ENCODE measurements at regions not wholly inside any gene's neighbourhood (a gene's known extent, or its start where the extent isn't known, plus 50 kb on each side); places are given as distances from the start of the nearest gene placed in this dataset.

DNA sequence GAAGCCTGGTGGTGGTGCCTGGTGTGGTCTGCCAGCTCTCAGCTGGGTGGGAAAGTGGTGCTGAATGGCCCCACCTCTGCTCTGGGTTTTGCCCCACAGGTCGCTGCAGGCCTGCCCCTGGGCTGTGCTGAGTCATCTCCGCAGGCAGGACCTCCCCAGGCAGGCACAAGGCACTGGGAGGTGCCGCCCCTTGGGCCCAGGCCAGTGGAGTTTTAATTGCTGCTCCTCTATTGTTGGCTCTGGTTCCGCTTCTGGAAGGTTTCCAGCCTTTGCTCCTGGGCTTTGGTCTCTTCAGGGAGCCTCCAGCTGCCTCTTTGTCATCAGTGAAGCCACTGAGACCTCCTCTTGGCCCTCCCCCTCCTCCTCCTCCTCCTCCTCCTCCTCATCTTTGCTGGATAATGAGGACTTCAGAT, 180.3 kb upstream of the GRB10 start:
- ATAC-seq (peak; percentile 63), DNase-seq (ENCODE audit: low spot score) (no peak)

GRCh38 chr7:50962281-50962883, 179.7 kb upstream of the GRB10 start:
- DNase-seq (ENCODE audit: low spot score): no peak
- ATAC-seq: no peak

- ATAC-seq (no peak), DNase-seq (ENCODE audit: low spot score) (no peak)
Observed at GRCh38 chr7:50960621-50961310, 178.1 kb upstream of the GRB10 start.

- ATAC-seq (no peak), DNase-seq (ENCODE audit: low spot score) (no peak)
Observed at GRCh38 chr7:50959991-50960390, 177.3 kb upstream of the GRB10 start.

DNA sequence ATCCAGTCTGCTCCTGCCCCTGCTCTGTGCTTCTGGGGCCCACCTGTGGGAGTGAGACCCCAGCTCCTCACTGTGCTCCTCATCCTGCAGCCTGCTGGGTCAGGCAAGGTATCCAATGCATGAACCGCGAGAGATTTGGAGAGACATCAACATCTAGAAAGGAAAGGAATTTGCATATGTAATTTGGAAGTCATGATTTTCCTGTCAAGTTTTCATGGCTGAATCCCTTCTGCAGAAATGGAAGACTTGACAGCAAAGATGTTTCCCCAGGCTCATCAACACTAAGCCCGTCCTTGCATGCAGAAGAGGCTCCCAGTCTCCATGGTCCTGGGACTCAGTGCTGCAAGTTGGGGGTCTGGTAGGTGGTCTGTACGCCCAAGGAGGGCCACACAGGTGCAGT, 176.9 kb upstream of the GRB10 start:
- DNase-seq (ENCODE audit: low spot score) (no peak), ATAC-seq (no peak)

DNA sequence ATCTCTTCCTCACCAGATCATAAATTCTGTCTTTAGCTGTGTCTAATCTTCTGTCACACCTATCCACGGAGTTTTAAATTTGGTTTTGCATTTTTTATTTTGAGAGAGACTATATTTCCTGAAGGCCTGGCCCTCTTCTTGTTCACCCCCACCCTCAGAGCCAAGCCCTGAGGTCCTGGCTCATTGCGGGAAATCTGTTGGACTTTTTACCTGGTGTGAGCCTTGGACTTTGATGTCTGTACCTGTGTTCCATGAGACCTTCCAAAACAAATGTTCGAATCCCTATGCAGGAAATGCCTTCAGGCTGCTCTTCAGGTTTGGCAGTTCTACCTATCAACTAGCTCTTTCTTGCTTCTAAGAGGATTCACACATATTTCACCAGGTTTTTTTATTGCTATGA, 175.2 kb upstream of the GRB10 start:
- no peak for DNase-seq (ENCODE audit: low spot score)
- ATAC-seq: peak; percentile 31

DNA sequence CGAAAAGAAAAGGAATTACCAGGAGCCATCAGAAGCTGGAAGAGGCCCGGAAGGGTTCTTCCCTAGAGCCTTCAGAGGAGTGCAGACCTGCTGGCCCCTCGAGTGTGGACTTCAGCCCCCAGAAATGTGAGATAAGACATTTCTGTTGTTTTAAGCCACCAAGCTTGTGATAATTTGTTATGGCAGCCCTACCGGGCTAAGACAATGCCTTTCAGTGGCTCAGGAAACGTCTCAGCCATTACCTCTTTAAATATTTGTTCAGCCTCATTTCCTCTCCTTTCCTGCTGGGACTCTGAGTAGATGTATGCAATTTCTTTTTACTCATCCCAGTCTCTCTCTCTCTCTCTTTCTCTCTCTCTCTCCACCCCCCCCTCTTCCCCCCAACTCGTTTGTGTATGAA, 174.7 kb upstream of the GRB10 start:
- ATAC-seq (no peak), DNase-seq (ENCODE audit: low spot score) (no peak)

DNA sequence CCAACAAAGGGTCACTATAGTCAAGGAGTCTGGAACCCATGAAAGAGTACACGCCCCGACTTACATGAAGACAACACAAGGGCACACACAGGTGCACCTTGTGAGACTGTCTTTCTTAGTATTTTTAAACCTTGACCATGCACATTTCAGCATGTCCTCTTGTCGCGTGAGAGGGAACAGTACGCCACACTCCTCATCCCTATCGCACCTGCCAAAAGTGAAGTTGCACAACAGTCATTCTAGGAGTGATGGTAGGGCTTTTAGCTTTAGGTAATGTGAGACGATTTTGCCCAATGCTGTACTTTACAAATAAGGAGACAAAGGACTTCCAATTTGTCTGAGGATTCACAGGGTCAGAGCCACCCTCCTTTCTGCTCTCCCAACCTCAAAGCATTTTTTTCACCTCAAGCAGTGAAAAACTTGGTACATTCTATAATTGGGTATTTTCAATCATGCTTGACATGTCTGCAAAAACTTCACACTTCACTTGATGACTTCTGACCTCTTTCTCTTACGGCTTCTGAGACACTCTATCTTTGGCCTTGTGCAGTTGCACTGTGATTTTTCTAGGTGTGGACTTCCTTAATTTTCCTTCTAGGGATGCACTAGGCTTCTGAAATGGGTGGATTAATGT, 173.9 kb upstream of the GRB10 start:
- DNase-seq (ENCODE audit: low spot score) (no peak), ATAC-seq (peak; percentile 61)

DNA sequence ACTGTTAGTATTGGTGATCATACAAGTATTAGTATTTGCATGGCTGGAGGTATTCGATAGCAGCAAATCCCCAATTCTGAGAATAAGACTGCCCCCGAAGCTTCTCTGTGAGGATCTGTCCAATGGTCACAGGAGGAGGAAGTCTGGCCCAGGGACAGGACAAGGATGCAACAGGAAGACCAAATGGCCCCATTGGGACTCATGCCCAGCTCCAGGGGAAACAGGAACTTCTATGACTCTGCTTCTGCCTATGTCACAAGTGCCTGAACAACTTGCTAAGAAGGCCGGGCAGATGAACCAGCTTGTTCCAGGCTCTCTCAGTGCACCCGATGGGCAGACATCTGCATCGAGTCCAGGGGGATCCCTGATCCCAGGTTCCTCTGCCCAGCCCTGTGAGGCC, 172.0 kb upstream of the GRB10 start:
- DNase-seq (ENCODE audit: low spot score): no peak
- peak; percentile 28 for ATAC-seq

GRCh38 chr7:50954245-50954644, 171.5 kb upstream of the GRB10 start:
- DNase-seq (ENCODE audit: low spot score): no peak
- no peak for ATAC-seq

- DNase-seq (ENCODE audit: low spot score) (no peak), ATAC-seq (no peak)
Observed at GRCh38 chr7:50953820-50954219, 171.1 kb upstream of the GRB10 start.

DNA sequence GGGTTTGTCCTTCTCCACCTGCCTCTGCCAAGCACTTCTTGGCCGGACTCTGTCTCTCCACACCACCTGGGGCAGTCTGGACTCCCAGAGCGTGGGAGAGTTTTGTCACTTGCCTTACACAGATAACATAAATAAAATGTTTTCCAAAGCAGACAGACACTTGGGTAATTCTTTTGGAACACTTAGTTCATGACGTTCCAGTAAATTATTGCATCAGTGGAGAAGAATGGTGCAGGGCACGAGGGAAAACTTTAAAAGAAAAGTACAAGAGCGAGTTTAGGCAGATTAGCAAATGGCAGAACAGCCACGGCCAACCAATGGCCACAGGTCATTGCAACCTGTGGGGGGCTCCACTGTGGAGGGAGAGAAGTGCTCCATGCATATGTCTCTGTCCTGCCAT, 170.6 kb upstream of the GRB10 start:
- DNase-seq (ENCODE audit: low spot score) (no peak), ATAC-seq (no peak)

DNA sequence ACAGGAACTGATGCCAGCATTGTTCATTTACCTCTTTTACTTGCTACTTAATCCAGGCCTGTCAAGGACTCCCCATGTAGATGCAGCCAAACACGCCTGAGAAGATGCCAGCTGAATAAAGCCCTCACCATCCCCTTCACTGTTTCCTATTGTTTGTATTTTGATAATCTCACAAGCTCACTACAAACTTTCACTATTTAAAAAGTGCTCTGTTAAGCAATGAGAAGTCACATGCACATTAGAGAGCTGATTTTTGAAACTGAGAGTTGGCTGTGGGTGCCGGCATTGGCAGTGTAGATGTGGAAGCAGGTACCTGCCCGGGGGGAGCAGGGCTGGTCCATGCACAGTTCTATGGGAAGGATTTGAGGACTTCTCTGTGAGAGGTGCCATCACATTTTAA, 169.8 kb upstream of the GRB10 start:
- DNase-seq (ENCODE audit: low spot score) (no peak), ATAC-seq (no peak)

GRCh38 chr7:50952120-50952519, 169.4 kb upstream of the GRB10 start:
- DNase-seq (ENCODE audit: low spot score) (no peak), ATAC-seq (no peak)

DNA sequence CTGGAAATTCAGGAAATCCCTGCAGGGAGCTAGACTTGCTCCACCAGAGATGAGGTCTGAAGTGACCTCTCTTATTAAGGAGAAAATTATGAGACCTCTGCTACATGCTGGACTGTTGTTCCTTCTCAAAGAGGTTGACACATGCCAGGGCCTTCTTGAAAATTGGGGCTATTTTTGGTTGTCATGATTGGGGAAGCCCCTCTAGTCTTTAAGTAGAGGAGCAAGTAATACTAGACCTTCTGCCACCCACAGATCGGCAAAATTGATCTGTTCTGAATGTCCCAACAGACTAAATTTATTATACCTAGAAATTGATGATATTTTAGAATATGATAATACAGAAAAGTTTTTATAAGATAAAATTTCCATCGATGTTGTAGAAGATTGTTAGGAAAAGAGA, 160.8 kb upstream of the GRB10 start:
- ATAC-seq (no peak), DNase-seq (ENCODE audit: low spot score) (no peak)

DNA sequence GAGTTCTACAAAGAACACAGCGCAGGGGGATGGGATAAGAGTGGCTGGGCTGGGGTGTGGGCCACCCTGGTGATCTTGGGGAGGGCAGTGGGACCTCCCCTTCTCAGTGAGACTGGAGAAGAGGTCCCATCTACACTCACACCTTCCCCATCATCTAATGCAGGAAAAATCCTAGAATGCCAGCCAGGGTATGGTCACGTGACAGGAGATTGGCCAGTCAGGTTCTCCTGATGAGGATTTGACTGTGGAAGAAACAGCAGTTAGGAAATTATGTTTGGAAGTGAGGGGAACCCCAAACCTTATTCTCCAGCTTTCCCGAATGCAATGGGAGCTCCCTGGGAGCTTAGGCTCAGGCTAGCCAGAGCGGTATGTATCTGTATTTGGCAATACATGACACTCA, 158.8 kb upstream of the GRB10 start:
- ATAC-seq (no peak), DNase-seq (ENCODE audit: low spot score) (no peak)

DNA sequence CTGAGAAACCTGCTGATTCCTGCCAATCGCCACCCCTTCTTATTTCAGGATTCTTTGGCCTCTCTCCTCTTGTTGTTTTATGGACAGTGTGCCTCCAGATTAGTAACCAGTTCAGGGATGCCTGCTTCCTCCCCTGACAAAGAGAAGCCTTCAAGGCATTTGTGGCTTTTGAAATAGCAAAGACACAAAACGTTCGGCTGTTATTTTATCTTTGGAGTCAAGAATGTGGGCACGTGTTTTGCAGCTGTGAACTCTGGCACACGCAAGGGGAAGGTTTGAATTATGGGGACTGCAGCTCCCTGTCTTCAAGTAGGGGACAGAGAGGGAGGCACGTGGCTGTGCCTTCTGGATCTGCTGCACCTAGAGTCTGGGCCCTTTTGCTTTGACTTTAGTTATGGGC, 157.9 kb upstream of the GRB10 start:
- no peak for ATAC-seq
- DNase-seq (ENCODE audit: low spot score): no peak

GRCh38 chr7:50939021-50939420, 156.3 kb upstream of the GRB10 start:
- DNase-seq (ENCODE audit: low spot score) (no peak), ATAC-seq (no peak)

DNA sequence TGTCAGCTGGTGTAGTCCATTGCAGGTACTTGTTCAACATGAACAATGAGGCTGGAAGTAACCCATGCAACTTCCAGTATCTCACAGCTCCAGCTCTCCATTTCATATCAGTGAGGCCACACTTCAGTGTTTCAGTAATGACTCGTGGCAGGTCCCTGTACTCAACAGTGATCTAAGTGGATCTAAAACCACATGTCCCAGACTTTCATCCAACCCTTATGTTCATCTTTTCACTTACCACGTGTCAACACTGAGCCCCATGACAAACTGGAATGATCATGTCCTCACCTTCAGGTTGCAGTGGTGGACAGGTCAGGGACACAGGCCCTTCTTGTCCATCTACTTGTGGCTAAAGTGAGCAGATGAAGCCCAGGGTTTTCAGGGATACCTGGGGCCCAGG, 155.0 kb upstream of the GRB10 start:
- no peak for ATAC-seq
- no peak for DNase-seq (ENCODE audit: low spot score)

GRCh38 chr7:50926049-50926448, 143.4 kb upstream of the GRB10 start:
- ATAC-seq (no peak), DNase-seq (ENCODE audit: low spot score) (no peak)

- ATAC-seq (no peak), DNase-seq (ENCODE audit: low spot score) (no peak)
Observed at GRCh38 chr7:50923476-50923875, 140.8 kb upstream of the GRB10 start.

- no peak for ATAC-seq
- DNase-seq (ENCODE audit: low spot score): no peak
Observed at GRCh38 chr7:50921114-50921813, 138.6 kb upstream of the GRB10 start.
